GM10266 (cell line): ENCODE measurements at regions not wholly inside any gene's neighbourhood (a gene's known extent, or its start where the extent isn't known, plus 50 kb on each side); places are given as distances from the start of the nearest gene placed in this dataset.

ENCODE experiments used
- DNase-seq: peaks from one replicate; pipeline ENCODE4 v3.0.0; 2012; ENCODE audit errors: extremely low spot score
- TF ChIP-seq, protein P1 (sequence below): IDR thresholded peaks from 2 replicates; pipeline ENCODE4 v1.5.1; 2012; ENCODE audit warnings: mild to moderate bottlenecking, low read depth; ENCODE audit not compliant: control insufficient read depth, insufficient read depth; ENCODE audit errors: missing control alignments

DNA sequence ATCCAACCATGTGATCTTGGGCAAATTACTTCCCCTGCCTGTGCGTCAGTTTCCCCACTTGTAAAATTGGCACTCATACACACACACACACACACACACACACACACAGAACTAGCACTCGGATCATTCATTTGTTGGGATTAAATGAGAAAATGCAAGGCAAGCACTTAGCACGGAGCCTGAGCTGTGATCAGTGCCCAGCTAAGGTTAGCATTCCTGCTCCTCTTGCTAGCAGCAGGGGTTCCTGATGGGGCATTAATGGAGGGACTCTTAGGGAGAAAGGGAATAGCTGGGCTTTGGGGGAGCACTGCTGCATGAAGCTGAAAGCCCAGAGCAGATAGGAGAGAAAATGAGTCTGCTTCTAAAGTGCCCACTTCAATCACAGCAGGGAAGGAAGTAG lies 187.7 kb upstream of the C2CD4B start:
- TF ChIP-seq, protein P1, sequence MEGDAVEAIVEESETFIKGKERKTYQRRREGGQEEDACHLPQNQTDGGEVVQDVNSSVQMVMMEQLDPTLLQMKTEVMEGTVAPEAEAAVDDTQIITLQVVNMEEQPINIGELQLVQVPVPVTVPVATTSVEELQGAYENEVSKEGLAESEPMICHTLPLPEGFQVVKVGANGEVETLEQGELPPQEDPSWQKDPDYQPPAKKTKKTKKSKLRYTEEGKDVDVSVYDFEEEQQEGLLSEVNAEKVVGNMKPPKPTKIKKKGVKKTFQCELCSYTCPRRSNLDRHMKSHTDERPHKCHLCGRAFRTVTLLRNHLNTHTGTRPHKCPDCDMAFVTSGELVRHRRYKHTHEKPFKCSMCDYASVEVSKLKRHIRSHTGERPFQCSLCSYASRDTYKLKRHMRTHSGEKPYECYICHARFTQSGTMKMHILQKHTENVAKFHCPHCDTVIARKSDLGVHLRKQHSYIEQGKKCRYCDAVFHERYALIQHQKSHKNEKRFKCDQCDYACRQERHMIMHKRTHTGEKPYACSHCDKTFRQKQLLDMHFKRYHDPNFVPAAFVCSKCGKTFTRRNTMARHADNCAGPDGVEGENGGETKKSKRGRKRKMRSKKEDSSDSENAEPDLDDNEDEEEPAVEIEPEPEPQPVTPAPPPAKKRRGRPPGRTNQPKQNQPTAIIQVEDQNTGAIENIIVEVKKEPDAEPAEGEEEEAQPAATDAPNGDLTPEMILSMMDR = no peak
- no peak for DNase-seq

DNA sequence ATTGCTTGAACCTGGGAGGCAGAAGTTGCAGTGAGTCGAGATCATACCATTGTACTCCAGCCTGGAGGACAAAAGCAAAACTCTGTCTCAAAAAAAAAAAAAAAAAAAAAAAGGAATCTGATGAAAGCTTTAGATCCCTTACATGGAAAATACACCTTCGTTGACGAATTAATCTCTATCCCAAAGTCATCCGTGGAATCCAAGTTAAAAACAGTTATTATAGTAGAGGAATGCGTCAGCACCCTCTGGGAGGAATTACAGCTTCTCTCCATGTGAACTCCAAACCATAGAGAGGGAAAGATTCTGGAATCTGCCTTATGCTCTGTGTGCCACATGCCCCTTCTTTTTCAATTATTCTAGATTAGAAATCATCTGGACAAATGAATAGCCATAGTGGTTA lies 192.3 kb upstream of the C2CD4B start:
- no peak for DNase-seq
- TF ChIP-seq, protein P1 = no peak

DNA sequence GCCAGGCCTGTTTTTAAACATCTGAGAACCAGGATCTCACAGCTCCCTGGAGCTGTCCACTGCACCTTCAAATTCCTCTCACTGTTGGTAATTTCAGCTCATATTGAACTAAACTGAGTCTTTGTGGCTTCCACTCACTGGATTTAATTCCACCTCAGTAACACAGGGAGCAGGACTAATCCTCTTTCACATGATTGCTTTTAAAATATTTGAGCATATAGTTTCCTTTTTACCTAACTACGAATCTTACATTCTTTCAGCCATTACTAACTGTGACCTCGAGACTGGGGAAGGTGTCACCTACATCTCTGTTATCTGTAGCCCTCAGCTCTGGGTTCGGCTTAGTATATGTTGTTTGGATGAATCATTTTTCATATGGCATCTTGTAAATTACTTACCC lies 194.3 kb upstream of the C2CD4B start:
- TF ChIP-seq, protein P1 = no peak
- no peak for DNase-seq

DNA sequence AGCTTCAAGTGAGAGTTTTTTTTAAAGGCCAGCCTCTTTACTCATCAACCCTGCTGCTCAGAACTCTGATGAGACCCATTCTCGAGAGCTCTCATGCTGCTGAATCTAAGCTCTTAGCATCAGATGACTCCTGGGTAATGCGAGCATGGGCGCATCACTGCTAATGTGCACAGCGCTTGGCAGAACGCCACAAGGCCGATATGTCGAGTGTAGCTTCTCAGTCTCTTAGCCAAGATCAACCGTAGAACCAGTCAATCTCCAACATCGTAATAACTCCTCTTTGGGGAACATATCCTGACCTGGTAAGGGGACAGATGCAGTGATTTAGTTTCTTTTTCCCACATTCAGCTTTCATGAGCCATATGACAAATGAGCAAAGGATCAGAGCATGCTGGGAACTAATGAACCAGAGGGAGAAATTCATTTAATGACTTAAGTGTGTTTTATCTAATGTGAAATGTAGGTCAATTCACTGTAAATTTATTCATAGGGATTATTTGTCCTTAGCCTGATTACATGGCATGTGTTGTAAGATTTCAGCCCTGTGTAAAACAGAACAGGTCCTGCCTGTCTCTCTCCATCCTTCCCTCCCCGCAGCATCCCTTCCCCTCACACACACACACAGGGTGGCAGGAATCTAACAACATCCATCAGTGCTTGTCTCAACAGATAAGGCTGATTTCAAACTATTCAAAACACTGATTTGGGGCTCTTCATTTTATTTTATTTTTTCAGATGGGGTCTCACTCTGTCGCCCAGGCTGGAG lies 195.4 kb upstream of the C2CD4B start:
- DNase-seq = no peak
- TF ChIP-seq, protein P1 = no peak

DNA sequence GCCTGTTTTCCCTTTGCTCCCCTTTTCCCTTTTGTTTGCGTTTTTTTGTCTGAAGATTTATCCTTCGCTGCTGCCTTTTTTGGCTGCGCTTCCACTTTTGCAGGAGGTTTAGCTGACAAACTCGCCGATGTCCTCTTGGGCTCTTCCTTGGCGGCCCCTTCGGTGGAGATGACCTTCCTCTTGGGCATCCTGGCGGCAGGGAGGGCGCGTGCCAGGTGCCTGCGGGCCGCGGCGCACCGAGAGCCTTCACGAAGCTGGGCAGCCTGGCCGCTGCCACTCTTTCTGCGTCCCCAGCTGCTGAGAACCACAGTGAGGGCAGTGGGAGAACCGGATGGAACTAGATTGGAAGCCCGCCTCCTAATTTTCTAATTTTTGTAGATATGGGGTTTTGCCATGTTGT lies 197.1 kb upstream of the C2CD4B start:
- TF ChIP-seq, protein P1 = no peak
- no peak for DNase-seq

DNA sequence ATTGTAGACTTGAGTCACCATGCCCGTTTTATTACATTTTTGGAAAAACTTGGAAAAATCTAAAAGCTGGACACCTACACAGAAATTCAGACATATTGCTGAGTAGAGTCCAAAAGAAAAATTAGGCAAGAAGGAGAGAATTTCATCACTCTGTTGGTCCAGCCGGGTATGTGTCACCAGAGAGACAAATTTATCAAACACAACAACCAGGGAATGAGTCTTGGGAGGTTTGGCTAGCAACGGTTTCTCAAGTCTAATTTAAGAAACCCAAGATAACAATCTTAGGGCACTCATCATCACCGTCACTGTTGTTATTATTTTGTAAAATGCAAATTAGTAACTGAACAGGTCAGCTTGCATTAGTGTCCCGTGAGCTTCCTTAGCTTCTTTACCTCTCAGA lies 197.5 kb upstream of the C2CD4B start:
- DNase-seq = no peak

DNA sequence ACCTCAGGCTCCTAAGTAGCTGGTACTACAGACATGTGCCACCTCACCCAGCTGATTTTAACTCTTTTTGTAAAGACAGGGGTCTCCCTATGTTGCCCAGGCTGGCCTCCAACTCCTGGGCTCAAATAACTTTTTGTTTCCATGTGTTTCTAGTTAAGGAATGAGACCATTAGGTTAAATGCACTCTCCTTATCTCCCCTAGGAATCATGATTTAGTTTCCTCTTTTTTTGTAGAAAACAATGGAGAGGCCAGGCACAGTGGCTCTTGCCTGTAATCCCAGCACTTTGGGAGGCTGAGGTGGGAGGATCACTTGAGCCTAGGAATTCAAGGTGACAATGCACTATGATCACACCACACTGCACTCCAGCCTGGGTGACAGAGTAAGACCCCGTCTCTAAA lies 198.8 kb upstream of the C2CD4B start:
- no peak for DNase-seq
- TF ChIP-seq, protein P1 = no peak

More for the DNA sequence above, 197.5 kb upstream of the C2CD4B start:
- TF ChIP-seq, protein P1 = no peak
